Muscle layer of colon (tissue), 2 donors: ENCODE measurements at regions not wholly inside any gene's neighbourhood (a gene's known extent, or its start where the extent isn't known, plus 50 kb on each side); places are given as distances from the start of the nearest gene placed in this dataset.

Source experiments
- H3K27ac ChIP-seq: one replicate; pipeline ENCODE4 v1.7.0; 2013; ENCODE audit warnings: low read depth, mild to moderate bottlenecking, low read length, moderate library complexity
- H3K27me3 ChIP-seq, 2 donors: one replicate each; pipeline ENCODE4 v1.7.0; 2013; ENCODE audit warnings: low read length in 2 of 2, mild to moderate bottlenecking in 2 of 2; ENCODE audit not compliant: insufficient read depth in 2 of 2, control insufficient read depth in 1 of 2
- H3K36me3 ChIP-seq: one replicate; pipeline ENCODE4 v1.7.0; 2013; ENCODE audit warnings: mild to moderate bottlenecking, low read length; ENCODE audit not compliant: insufficient read depth
- H3K4me1 ChIP-seq: one replicate; pipeline ENCODE4 v1.7.0; 2013; ENCODE audit warnings: mild to moderate bottlenecking, low read length; ENCODE audit not compliant: insufficient read depth
- H3K4me3 ChIP-seq, 2 donors: one replicate each; pipeline ENCODE4 v1.7.0; 2013; ENCODE audit warnings: low read length in 2 of 2, low read depth in 1 of 2, mild to moderate bottlenecking in 1 of 2, moderate library complexity in 1 of 2
- H3K9ac ChIP-seq: one replicate; pipeline ENCODE4 v1.7.0; 2013; ENCODE audit warnings: low read length
- H3K9me3 ChIP-seq: one replicate; pipeline ENCODE4 v1.7.0; 2013; ENCODE audit warnings: mild to moderate bottlenecking, low read length
- donor health status: abdominal sarcoma.
- donor health status: Adenocarcinoma of cecum.

DNA sequence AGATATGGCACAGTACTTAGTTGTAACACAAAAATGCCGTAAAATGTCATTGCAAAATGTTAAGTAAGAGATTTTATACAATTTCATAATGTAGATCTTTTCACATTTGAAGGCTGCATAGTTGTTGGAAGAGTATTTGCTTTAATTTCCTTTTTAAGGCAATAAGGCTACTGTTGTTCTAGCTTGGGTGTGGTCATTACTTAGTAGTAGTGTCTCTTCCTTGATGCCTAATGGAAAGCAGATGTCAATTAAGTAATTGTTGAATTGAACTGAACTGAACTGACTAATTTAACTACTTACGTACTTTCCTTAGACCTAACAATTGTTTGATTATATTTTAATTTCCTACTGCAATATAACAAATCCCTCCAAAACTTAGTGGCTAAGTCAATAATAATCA lies 181.7 kb downstream of the FLRT2 start:
- H3K36me3 ChIP-seq: no peaks in the 10 kb centered on the region
- H3K9ac ChIP-seq: no peak overlapping the region
- H3K9me3 ChIP-seq: no peaks in the 10 kb centered on the region
- no peak overlapping the region for H3K4me3 ChIP-seq
- no peak overlapping the region for H3K27ac ChIP-seq
- H3K4me1 ChIP-seq: no peaks in the 10 kb centered on the region
- no peaks in the 10 kb centered on the region for H3K27me3 ChIP-seq
